Neural progenitor cell (in vitro differentiated cells): ENCODE measurements at regions not wholly inside any gene's neighbourhood (a gene's known extent, or its start where the extent isn't known, plus 50 kb on each side); places are given as distances from the start of the nearest gene placed in this dataset.

Experiments used
- CTCF ChIP-seq: fragments of 200-600 bp; sonication (generic); IDR thresholded peaks from 2 replicates; pipeline ENCODE4 v1.5.1; 2017; ENCODE audit warnings: antibody characterized with exemption, mild to moderate bottlenecking
- EZH2 ChIP-seq: fragments of 200-600 bp; sonication (generic); IDR thresholded peaks from 2 replicates; pipeline ENCODE4 v1.6.1; 2017; ENCODE audit warnings: antibody characterized with exemption, mild to moderate bottlenecking, moderate library complexity

DNA sequence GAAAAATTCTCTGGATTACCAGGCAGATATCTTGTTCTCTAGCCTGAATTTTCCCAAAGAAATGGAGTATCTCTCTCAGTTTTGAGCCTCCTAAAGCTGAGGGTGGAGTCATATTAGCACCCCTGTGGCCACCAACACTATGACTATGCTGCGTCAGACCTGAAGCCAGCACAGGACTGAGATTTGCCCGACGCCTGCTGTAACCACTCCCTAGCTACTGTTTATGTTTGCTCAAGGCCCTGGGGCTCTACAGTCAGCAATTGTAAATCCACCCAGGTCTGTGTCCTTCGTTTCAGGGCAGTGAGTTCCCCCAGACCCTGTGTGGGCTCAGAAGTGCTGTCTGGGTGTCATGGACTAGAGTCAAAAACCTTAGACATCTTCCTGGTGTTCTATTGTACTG lies 61.4 kb downstream of the ZXDA start:
- no peak for TF ChIP-seq CTCF
- no peak for TF ChIP-seq EZH2
